ENCODE measurements at regions not wholly inside any gene's neighbourhood (a gene's known extent, or its start where the extent isn't known, plus 50 kb on each side); places are given as distances from the start of the nearest gene placed in this dataset.

DNA sequence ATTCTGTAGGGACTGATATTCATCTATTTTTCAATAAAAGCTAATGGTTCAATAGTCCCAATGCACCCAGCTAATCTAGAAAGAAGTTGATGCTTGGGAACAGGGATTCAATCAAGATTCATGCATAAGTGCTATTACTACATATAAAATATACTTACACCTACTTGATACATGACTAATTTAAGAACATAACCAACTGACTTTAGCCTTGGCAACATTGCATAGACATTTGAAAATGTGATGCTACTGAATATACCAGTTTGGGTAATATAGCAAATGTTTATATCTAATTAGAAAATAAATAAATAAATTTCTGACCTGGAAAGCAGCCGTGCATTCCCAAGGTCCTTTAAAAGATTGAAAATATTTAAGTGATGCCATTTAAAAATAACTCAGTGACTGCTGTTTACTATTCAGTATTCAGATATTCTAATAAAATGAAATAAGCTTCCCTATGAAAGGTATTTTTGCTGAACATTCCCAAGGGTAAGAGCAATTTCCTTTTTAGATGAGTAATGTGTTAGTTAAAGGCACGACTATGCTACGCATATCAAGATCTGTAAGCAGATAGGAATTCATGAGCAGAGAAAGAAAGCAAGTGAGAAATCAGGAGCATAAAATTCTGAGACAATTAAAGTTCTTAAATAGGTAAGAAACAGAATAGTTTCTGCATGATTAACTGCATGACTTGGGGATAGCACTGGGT, 160.6 kb upstream of the SYT1 start:
- Mint-ChIP-seq H3K4me1 (ENCODE audit: unreplicated experiment) (peaks cover 9% of the 10 kb centered on the region), H3K27ac (ENCODE audit: unreplicated experiment) (no peak overlapping the region), H3K9me3 (ENCODE audit: unreplicated experiment) (peaks cover 3% of the 10 kb centered on the region), H3K27me3 (ENCODE audit: unreplicated experiment) (no peaks in the 10 kb centered on the region), H3K4me3 (ENCODE audit: unreplicated experiment) (no peak overlapping the region), H3K36me3 (ENCODE audit: unreplicated experiment) (no peaks in the 10 kb centered on the region)
- DNase-seq (ENCODE audit: extremely low spot score, unreplicated experiment), result no peak
- TF ChIP-seq, protein P1, sequence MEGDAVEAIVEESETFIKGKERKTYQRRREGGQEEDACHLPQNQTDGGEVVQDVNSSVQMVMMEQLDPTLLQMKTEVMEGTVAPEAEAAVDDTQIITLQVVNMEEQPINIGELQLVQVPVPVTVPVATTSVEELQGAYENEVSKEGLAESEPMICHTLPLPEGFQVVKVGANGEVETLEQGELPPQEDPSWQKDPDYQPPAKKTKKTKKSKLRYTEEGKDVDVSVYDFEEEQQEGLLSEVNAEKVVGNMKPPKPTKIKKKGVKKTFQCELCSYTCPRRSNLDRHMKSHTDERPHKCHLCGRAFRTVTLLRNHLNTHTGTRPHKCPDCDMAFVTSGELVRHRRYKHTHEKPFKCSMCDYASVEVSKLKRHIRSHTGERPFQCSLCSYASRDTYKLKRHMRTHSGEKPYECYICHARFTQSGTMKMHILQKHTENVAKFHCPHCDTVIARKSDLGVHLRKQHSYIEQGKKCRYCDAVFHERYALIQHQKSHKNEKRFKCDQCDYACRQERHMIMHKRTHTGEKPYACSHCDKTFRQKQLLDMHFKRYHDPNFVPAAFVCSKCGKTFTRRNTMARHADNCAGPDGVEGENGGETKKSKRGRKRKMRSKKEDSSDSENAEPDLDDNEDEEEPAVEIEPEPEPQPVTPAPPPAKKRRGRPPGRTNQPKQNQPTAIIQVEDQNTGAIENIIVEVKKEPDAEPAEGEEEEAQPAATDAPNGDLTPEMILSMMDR (IDR thresholded peaks at IDR 0.05), result no peak

DNA sequence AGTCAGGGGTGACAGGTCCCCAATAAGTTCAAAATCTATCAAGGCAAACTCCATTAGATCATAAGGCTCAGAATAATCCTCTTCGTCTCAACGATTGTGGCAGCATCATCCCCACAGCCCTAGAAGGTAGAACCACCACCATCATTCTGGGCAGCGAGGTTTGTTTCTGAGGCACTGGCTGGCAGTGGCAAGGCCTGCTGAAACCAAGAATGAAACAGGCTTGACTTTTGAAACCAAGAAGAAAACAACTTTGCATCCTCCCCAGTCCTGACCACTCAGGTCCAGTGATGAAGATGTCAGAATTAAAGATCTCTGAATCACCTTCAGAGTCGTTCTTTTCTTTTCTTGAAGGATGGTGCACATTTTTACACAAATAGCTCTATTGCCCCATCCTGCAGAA, 152.6 kb upstream of the SYT1 start:
- no peak for DNase-seq (ENCODE audit: extremely low spot score, unreplicated experiment)
- H3K27ac Mint-ChIP-seq (ENCODE audit: unreplicated experiment), result no peak overlapping the region
- no peaks in the 10 kb centered on the region for H3K9me3 Mint-ChIP-seq (ENCODE audit: unreplicated experiment)
- TF ChIP-seq, protein P1 (IDR thresholded peaks at IDR 0.05), result no peak
- H3K27me3 Mint-ChIP-seq (ENCODE audit: unreplicated experiment), result peaks cover 6% of the 10 kb centered on the region
- no peak overlapping the region for H3K4me3 Mint-ChIP-seq (ENCODE audit: unreplicated experiment)
- no peaks in the 10 kb centered on the region for H3K36me3 Mint-ChIP-seq (ENCODE audit: unreplicated experiment)
- H3K4me1 Mint-ChIP-seq (ENCODE audit: unreplicated experiment), result no peaks in the 10 kb centered on the region

DNA sequence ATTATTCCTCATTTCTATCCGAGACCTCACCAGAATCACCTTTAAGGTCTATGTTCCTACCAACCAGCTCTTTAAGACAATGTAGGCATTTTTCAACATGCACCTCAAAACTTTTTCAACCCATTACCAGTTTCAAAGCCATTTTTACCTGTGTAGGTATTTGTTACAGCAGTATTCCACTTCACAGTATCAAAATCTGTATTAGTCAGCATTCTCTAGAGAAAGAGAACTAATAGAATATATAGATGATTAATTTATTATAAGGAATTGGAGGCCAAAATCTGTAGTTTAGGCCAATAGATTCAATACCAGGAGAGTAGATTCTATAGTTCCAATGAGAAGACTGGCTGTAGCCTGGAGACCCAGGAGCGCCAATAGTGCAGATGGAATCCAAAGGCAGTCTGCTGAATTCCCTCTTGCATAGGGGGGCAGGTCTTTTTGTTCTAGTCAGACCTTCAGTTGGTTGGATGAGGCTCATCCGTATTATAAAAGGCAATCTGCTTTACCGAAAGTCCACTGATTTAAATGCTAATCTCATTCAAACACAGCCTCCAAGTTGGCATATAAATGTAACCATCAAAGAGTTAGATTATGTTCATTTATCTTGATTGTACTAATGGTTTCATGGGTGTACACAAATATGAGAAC, 151.6 kb upstream of the SYT1 start:
- no peak for DNase-seq (ENCODE audit: extremely low spot score, unreplicated experiment)
- no peaks in the 10 kb centered on the region for H3K4me1 Mint-ChIP-seq (ENCODE audit: unreplicated experiment)
- peaks cover 8% of the 10 kb centered on the region for H3K27me3 Mint-ChIP-seq (ENCODE audit: unreplicated experiment)
- no peak overlapping the region for H3K27ac Mint-ChIP-seq (ENCODE audit: unreplicated experiment)
- no peaks in the 10 kb centered on the region for H3K9me3 Mint-ChIP-seq (ENCODE audit: unreplicated experiment)
- TF ChIP-seq, protein P1 (IDR thresholded peaks at IDR 0.05), result no peak
- H3K4me3 Mint-ChIP-seq (ENCODE audit: unreplicated experiment), result no peak overlapping the region
- H3K36me3 Mint-ChIP-seq (ENCODE audit: unreplicated experiment), result no peaks in the 10 kb centered on the region

DNA sequence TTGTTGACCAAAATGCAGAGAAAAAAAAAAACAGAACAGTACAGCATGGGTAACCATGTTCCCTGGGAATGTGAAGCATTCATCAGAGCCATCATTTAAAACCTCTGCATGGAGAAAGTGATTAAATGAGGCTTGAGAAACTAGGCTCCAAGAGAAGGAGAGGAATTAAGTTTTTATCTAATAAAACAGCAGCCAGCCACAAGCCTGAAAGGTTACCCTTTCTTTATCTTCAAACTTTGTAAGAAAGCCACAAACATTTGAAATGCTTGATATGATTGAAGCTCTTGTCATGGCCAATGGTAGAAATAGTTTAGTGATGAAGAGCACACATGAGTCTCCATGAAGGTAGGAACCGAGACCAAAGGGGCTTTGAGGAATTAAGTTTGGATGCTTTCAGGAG, 144.9 kb upstream of the SYT1 start:
- Mint-ChIP-seq H3K4me1 (ENCODE audit: unreplicated experiment) (peaks cover 3% of the 10 kb centered on the region), H3K27me3 (ENCODE audit: unreplicated experiment) (peaks cover 8% of the 10 kb centered on the region), H3K36me3 (ENCODE audit: unreplicated experiment) (peaks cover 2% of the 10 kb centered on the region), H3K9me3 (ENCODE audit: unreplicated experiment) (no peaks in the 10 kb centered on the region), H3K4me3 (ENCODE audit: unreplicated experiment) (no peak overlapping the region), H3K27ac (ENCODE audit: unreplicated experiment) (no peak overlapping the region)
- DNase-seq (ENCODE audit: extremely low spot score, unreplicated experiment), result no peak
- TF ChIP-seq, protein P1 (IDR thresholded peaks at IDR 0.05), result no peak

DNA sequence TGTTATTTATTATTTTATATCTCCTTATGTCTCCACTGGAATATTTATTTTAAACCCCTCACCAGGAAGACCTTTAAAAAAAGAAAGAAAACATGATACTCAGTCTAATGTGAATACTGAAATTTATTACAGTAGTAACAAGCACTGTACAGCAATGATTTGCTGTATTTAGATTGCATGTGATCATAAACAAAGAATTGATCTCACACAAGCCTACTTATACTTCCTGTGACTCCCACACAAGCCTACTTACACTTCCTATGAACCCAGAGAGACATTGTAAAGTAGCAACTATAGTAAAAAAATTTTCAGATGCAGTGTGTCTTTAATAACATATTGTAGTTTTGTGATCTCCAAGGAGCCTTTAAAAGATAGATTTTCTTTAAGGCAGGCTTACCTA, 142.7 kb upstream of the SYT1 start:
- H3K27me3 Mint-ChIP-seq (ENCODE audit: unreplicated experiment), result peaks cover 2% of the 10 kb centered on the region
- H3K36me3 Mint-ChIP-seq (ENCODE audit: unreplicated experiment), result peaks cover 2% of the 10 kb centered on the region
- no peak overlapping the region for H3K4me3 Mint-ChIP-seq (ENCODE audit: unreplicated experiment)
- peaks cover 9% of the 10 kb centered on the region for H3K4me1 Mint-ChIP-seq (ENCODE audit: unreplicated experiment)
- H3K9me3 Mint-ChIP-seq (ENCODE audit: unreplicated experiment), result no peaks in the 10 kb centered on the region
- no peak for DNase-seq (ENCODE audit: extremely low spot score, unreplicated experiment)
- TF ChIP-seq, protein P1 (IDR thresholded peaks at IDR 0.05), result no peak
- H3K27ac Mint-ChIP-seq (ENCODE audit: unreplicated experiment), result no peak overlapping the region

Data from osteocyte (in vitro differentiated cells).